H9 (cell line): ENCODE measurements at regions not wholly inside any gene's neighbourhood (a gene's known extent, or its start where the extent isn't known, plus 50 kb on each side); places are given as distances from the start of the nearest gene placed in this dataset.
A peak's percentile ranks its signal among the peaks of the same experiment; 100 is the strongest.

Source experiments
- DNase-seq: peaks from one replicate; pipeline ENCODE4 v3.0.0-alpha.2; 2017
- H2AFZ ChIP-seq: one replicate; pipeline ENCODE4 v1.6.1; 2013; ENCODE audit warnings: mild to moderate bottlenecking, low read length, control low read depth, moderate library complexity
- H2AK5ac ChIP-seq: 2 replicates; pipeline ENCODE4 v1.6.1; 2013; ENCODE audit warnings: low read length, control low read depth, mixed read lengths; ENCODE audit not compliant: insufficient read length
- H2BK120ac ChIP-seq: one replicate; pipeline ENCODE4 v1.6.1; 2013; ENCODE audit warnings: low read depth, mild to moderate bottlenecking, low read length, control low read depth, inconsistent platforms; ENCODE audit not compliant: poor library complexity, severe bottlenecking
- H2BK12ac ChIP-seq: 2 replicates; pipeline ENCODE4 v1.6.1; 2013; ENCODE audit warnings: low read length, control low read depth, mixed read lengths, low read depth; ENCODE audit not compliant: insufficient read length
- H2BK15ac ChIP-seq: 2 replicates; pipeline ENCODE4 v1.6.1; 2013; ENCODE audit warnings: low read depth, low read length, control low read depth
- H2BK20ac ChIP-seq: one replicate; pipeline ENCODE4 v1.6.1; 2013; ENCODE audit warnings: low read depth, mild to moderate bottlenecking, low read length, control low read depth, inconsistent platforms; ENCODE audit not compliant: poor library complexity, severe bottlenecking
- H2BK5ac ChIP-seq: 2 replicates; pipeline ENCODE4 v1.6.1; 2013; ENCODE audit warnings: low read length, control low read depth, mixed read lengths; ENCODE audit not compliant: insufficient read length
- H3K14ac ChIP-seq: 2 replicates; pipeline ENCODE4 v1.6.1; 2013; ENCODE audit warnings: low read length, control low read depth; ENCODE audit not compliant: insufficient read depth
- H3K18ac ChIP-seq: 2 replicates; pipeline ENCODE4 v1.6.1; 2013; ENCODE audit warnings: low read depth, mild to moderate bottlenecking, mixed read lengths, low read length, control low read depth; ENCODE audit not compliant: insufficient read length
- H3K23ac ChIP-seq: 2 replicates; pipeline ENCODE4 v1.6.1; 2013; ENCODE audit warnings: low read length, control low read depth, mixed read lengths, low read depth; ENCODE audit not compliant: insufficient read length
- H3K23me2 ChIP-seq: 2 replicates; pipeline ENCODE4 v1.6.1; 2013; ENCODE audit warnings: low read depth, mild to moderate bottlenecking, mixed read lengths, low read length, control low read depth; ENCODE audit not compliant: insufficient read length, poor library complexity, severe bottlenecking
- H3K27ac ChIP-seq: 2 replicates; pipeline ENCODE4 v1.5.1; 2013; ENCODE audit warnings: low read length, control low read depth, mixed read lengths, low read depth; ENCODE audit not compliant: insufficient read length
- H3K27me3 ChIP-seq: 2 replicates; pipeline ENCODE4 v1.6.1; 2013; ENCODE audit warnings: low read length, control low read depth, inconsistent platforms; ENCODE audit not compliant: insufficient read depth
- H3K4ac ChIP-seq: 2 replicates; pipeline ENCODE4 v1.6.1; 2013; ENCODE audit warnings: low read depth, mild to moderate bottlenecking, control low read depth, inconsistent platforms, low read length, moderate library complexity
- H3K4me1 ChIP-seq: 2 replicates; pipeline ENCODE4 v1.6.1; 2013; ENCODE audit warnings: low read length, control low read depth, inconsistent platforms; ENCODE audit not compliant: insufficient read depth
- H3K4me2 ChIP-seq: 2 replicates; pipeline ENCODE4 v1.6.1; 2013; ENCODE audit warnings: low read length, control low read depth, mixed read lengths; ENCODE audit not compliant: insufficient read length, insufficient read depth
- H3K56ac ChIP-seq: 2 replicates; pipeline ENCODE4 v1.6.1; 2013; ENCODE audit warnings: low read depth, mild to moderate bottlenecking, mixed read lengths, low read length, control low read depth; ENCODE audit not compliant: insufficient read length
- H3K79me1 ChIP-seq: 2 replicates; pipeline ENCODE4 v1.6.1; 2013; ENCODE audit warnings: low read depth, mild to moderate bottlenecking, moderate library complexity, low read length, control low read depth, inconsistent platforms; ENCODE audit not compliant: insufficient read depth, poor library complexity, severe bottlenecking
- H3K79me2 ChIP-seq: 2 replicates; pipeline ENCODE4 v1.6.1; 2013; ENCODE audit warnings: low read length, control low read depth, inconsistent platforms; ENCODE audit not compliant: insufficient read depth
- H3K9ac ChIP-seq: 2 replicates; pipeline ENCODE4 v1.6.1; 2013; ENCODE audit warnings: low read length, control low read depth, mixed read lengths; ENCODE audit not compliant: insufficient read length; ENCODE audit errors: extremely low read depth
- H3K9me3 ChIP-seq: one replicate; pipeline ENCODE4 v1.6.1; 2013; ENCODE audit warnings: low read depth, low read length, inconsistent platforms; ENCODE audit not compliant: control insufficient read depth
- H3T11ph ChIP-seq: one replicate; pipeline ENCODE4 v1.6.1; 2013; ENCODE audit warnings: mild to moderate bottlenecking, low read length, control low read depth, inconsistent platforms
- H4K20me1 ChIP-seq: one replicate; pipeline ENCODE4 v1.6.1; 2013; ENCODE audit not compliant: control insufficient read depth, insufficient read length, insufficient read depth
- H4K5ac ChIP-seq: 2 replicates; pipeline ENCODE4 v1.6.1; 2013; ENCODE audit warnings: low read depth, mild to moderate bottlenecking, mixed read lengths, low read length, control low read depth; ENCODE audit not compliant: insufficient read length
- H4K8ac ChIP-seq: replicated peaks from 2 replicates; pipeline ENCODE4 v1.6.1; 2013; ENCODE audit warnings: low read length, control low read depth, mixed read lengths, low read depth; ENCODE audit not compliant: insufficient read length
- H4K91ac ChIP-seq: 2 replicates; pipeline ENCODE4 v1.6.1; 2013; ENCODE audit warnings: low read depth, mild to moderate bottlenecking, moderate library complexity, mixed read lengths, low read length, control low read depth; ENCODE audit not compliant: insufficient read length
- H3K27ac Mint-ChIP-seq, 3 experiments: 2 replicates in 2 of 3; 3 replicates in 1 of 3; pipeline ENCODE4 v1.8.0; 2020 to 2021; ENCODE audit warnings: mixed read lengths in 3 of 3, mild to moderate bottlenecking in 1 of 3, moderate library complexity in 1 of 3
- H3K27me3 Mint-ChIP-seq: 2 replicates; pipeline ENCODE4 v1.8.0; 2021; ENCODE audit warnings: low read depth, mild to moderate bottlenecking, moderate library complexity, mixed read lengths
- H3K36me3 Mint-ChIP-seq, 3 experiments: 2 replicates in 2 of 3; 3 replicates in 1 of 3; pipeline ENCODE4 v1.8.0; 2020 to 2021; ENCODE audit warnings: low read depth in 3 of 3, mixed read lengths in 3 of 3; ENCODE audit not compliant: insufficient read depth in 1 of 3
- H3K4me1 Mint-ChIP-seq, 2 experiments: 2 replicates each; pipeline ENCODE4 v1.8.0; 2020; ENCODE audit warnings: mixed read lengths in 2 of 2
- H3K4me3 Mint-ChIP-seq, 2 experiments: 2 replicates in 1 of 2; 3 replicates in 1 of 2; pipeline ENCODE4 v1.8.0; 2020 to 2021; ENCODE audit warnings: mild to moderate bottlenecking in 2 of 2, mixed read lengths in 2 of 2, moderate library complexity in 1 of 2
- H3K9me3 Mint-ChIP-seq, 2 experiments: 2 replicates in 1 of 2; 3 replicates in 1 of 2; pipeline ENCODE4 v1.8.0; 2020; ENCODE audit warnings: mild to moderate bottlenecking in 2 of 2, mixed read lengths in 2 of 2, moderate library complexity in 1 of 2
- WGBS: extraction: QIAGEN DNeasy Blood & Tissue Kit; methylation state at CpG from one replicate; pipeline ENCODE4 v1.1.7; 2013; ENCODE audit warnings: missing lambda C conversion rate, low lambda C conversion rate, mixed read lengths; ENCODE audit not compliant: insufficient read length; ENCODE audit errors: extremely low coverage; 5-methylcytosine and 5-hydroxymethylcytosine counted together
- TF ChIP-seq, protein P1 (sequence below): fragments of 200-600 bp; sonication (generic); conservative IDR thresholded peaks from 3 replicates; pipeline ENCODE4 v1.8.0; 2021; ENCODE audit warnings: antibody characterized with exemption, mild to moderate bottlenecking

DNA sequence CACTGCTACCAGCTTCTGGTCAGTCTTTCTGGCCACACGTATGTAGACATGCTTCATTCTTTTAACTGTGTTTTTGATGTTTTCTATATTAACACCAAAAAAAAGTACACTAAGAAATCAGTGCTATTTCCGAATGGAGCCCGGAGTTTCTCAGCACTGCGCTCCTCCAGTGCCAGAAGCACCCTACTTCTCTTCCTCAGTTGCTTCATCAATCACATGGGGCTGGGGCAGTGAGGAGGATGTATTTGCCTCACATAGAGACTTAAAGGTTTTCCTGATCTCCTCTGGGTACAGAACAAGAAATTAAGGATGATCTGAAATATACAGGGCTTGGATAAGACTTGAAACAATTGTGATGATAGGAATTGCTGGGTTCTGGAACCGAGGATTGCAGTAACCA, 148.0 kb downstream of the ERCC6L2 start:
- H2AFZ ChIP-seq: no peak overlapping the region
- no peak overlapping the region for H2BK12ac ChIP-seq
- no peak overlapping the region for H4K8ac ChIP-seq
- no peaks in the 10 kb centered on the region for H3K79me2 ChIP-seq
- no peak overlapping the region for H2BK15ac ChIP-seq
- H2AK5ac ChIP-seq: no peak overlapping the region
- no peak for DNase-seq
- H2BK120ac ChIP-seq: no peak overlapping the region
- WGBS: no CpG with 5 or more reads among the region's 5 CpGs
- Mint-ChIP-seq H3K27me3 (peaks cover 96% of the 10 kb centered on the region), H3K36me3 (no peaks in the 10 kb centered on the region; a peak in 1 of 7 replicates), H3K4me3 (peak overlapping the region in 1 of 2 experiments; percentile 50; a peak in 2 of 5 replicates), H3K27ac (no peak overlapping the region; a peak in 1 of 7 replicates), H3K4me1 (peaks cover 14 to 41% of the 10 kb centered on the region in 2 experiments), H3K9me3 (no peaks in the 10 kb centered on the region; a peak in 2 of 5 replicates)
- no peaks in the 10 kb centered on the region for H4K20me1 ChIP-seq
- H3K23me2 ChIP-seq: peaks cover 28% of the 10 kb centered on the region
- H3K9me3 ChIP-seq: no peaks in the 10 kb centered on the region
- no peaks in the 10 kb centered on the region for H3K79me1 ChIP-seq
- H4K91ac ChIP-seq: no peak overlapping the region
- H3K14ac ChIP-seq: no peak overlapping the region
- no peaks in the 10 kb centered on the region; the same call in 1 of the 2 replicates for H3K4me1 ChIP-seq
- H2BK5ac ChIP-seq: no peak overlapping the region
- H3K27ac ChIP-seq: no peak overlapping the region
- H2BK20ac ChIP-seq: no peak overlapping the region
- H3K4me2 ChIP-seq: no peak overlapping the region
- no peak overlapping the region for H4K5ac ChIP-seq
- peaks cover 63% of the 10 kb centered on the region; the same call in 1 of the 2 replicates for H3K27me3 ChIP-seq
- H3K9ac ChIP-seq: no peak overlapping the region
- H3K23ac ChIP-seq: no peak overlapping the region
- no peak overlapping the region for H3K4ac ChIP-seq
- no peak overlapping the region for H3K56ac ChIP-seq
- no peak overlapping the region for H3K18ac ChIP-seq
- TF ChIP-seq, protein P1, sequence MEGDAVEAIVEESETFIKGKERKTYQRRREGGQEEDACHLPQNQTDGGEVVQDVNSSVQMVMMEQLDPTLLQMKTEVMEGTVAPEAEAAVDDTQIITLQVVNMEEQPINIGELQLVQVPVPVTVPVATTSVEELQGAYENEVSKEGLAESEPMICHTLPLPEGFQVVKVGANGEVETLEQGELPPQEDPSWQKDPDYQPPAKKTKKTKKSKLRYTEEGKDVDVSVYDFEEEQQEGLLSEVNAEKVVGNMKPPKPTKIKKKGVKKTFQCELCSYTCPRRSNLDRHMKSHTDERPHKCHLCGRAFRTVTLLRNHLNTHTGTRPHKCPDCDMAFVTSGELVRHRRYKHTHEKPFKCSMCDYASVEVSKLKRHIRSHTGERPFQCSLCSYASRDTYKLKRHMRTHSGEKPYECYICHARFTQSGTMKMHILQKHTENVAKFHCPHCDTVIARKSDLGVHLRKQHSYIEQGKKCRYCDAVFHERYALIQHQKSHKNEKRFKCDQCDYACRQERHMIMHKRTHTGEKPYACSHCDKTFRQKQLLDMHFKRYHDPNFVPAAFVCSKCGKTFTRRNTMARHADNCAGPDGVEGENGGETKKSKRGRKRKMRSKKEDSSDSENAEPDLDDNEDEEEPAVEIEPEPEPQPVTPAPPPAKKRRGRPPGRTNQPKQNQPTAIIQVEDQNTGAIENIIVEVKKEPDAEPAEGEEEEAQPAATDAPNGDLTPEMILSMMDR: no peak
- H3T11ph ChIP-seq: no peak overlapping the region
